Suprapubic skin (tissue), 4 donors: ENCODE measurements at regions not wholly inside any gene's neighbourhood (a gene's known extent, or its start where the extent isn't known, plus 50 kb on each side); places are given as distances from the start of the nearest gene placed in this dataset.
"Not testable (repeated sequence)": the region's sequence is repeated elsewhere in the genome, so short reads cannot be mapped to it uniquely, and the experiment has no call there.

Experiments used
- DNase-seq, 2 donors: peaks; one replicate each; pipeline ENCODE4 v3.0.0-alpha.2; 2019; ENCODE audit warnings: low spot score in 2 of 2
- H3K27ac ChIP-seq: fragments of 200-600 bp; sonication (generic); one replicate; pipeline ENCODE4 v1.5.1; 2019
- H3K27me3 ChIP-seq: fragments of 200-600 bp; sonication (generic); one replicate; pipeline ENCODE4 v1.5.1; 2019
- H3K36me3 ChIP-seq: fragments of 200-600 bp; sonication (generic); one replicate; pipeline ENCODE4 v1.5.1; 2019
- H3K4me1 ChIP-seq: fragments of 200-600 bp; sonication (generic); one replicate; pipeline ENCODE4 v1.5.1; 2019
- H3K4me3 ChIP-seq: fragments of 200-600 bp; sonication (generic); one replicate; pipeline ENCODE4 v1.5.1; 2019; ENCODE audit warnings: mild to moderate bottlenecking
- H3K9me3 ChIP-seq: fragments of 200-600 bp; sonication (generic); one replicate; pipeline ENCODE4 v1.5.1; 2019
- CTCF ChIP-seq, 2 donors: fragments of 200-600 bp in 1 of 2; fragments of 450-650 bp in 1 of 2; sonication (generic) in 1 of 2; IDR thresholded peaks; one replicate each; pipeline ENCODE4 v1.5.1; 2016 to 2019; ENCODE audit warnings: antibody characterized with exemption in 2 of 2, mild to moderate bottlenecking in 1 of 2, moderate library complexity in 1 of 2
- EP300 ChIP-seq: sonication (generic); formaldehyde crosslinking; IDR thresholded peaks from one replicate; pipeline ENCODE4 v1.6.1; 2017; ENCODE audit warnings: antibody characterized with exemption
- POLR2A ChIP-seq, 2 donors: fragments of 450-650 bp; IDR thresholded peaks; one replicate each; pipeline ENCODE4 v1.6.1; 2017; ENCODE audit warnings: antibody characterized with exemption in 2 of 2, mild to moderate bottlenecking in 2 of 2, moderate library complexity in 2 of 2
- POLR2AphosphoS5 ChIP-seq, 3 donors: sonication (generic); formaldehyde crosslinking; IDR thresholded peaks; one replicate each; pipeline ENCODE4 v1.6.1; 2017; ENCODE audit warnings: antibody characterized with exemption in 3 of 3
- WGBS: methylation state at CpG from one replicate; pipeline ENCODE4 v1.1.5; 2018; 5-methylcytosine and 5-hydroxymethylcytosine counted together

- no peaks in the 10 kb centered on the region for H3K27me3 ChIP-seq
- no peak overlapping the region for H3K27ac ChIP-seq
- H3K9me3 ChIP-seq: no peaks in the 10 kb centered on the region
- H3K4me3 ChIP-seq: no peak overlapping the region
- no peak for DNase-seq
- H3K4me1 ChIP-seq: no peaks in the 10 kb centered on the region
- no peaks in the 10 kb centered on the region for H3K36me3 ChIP-seq
- TF ChIP-seq EP300 (no peak), CTCF (IDR thresholded peaks at IDR 0.05) (no peak), POLR2A (IDR thresholded peaks at IDR 0.05) (no peak), POLR2AphosphoS5 (IDR thresholded peaks at IDR 0.05) (no peak)
Observed at GRCh38 chr6:84868149-84868548, 103.8 kb upstream of the TBX18 start.

DNA sequence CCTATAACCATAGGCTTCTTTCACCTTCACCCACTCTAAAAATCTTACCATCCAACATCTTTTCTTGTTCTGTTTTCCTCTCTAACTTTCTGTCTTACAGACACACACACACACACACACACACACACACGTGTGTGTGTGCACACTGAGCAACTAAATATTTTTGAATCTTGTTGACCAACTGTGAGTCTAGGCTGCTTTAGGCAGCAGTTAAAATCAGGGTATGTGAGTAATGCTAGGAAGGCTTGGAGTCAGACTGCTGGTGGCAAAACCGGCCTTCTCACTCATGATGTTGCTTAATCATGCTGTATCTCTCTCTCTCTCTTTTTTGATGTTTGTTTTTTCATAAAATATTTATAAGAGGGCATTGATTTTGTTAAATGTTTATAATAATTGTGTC, 103.1 kb upstream of the TBX18 start:
- H3K9me3 ChIP-seq: no peaks in the 10 kb centered on the region
- no peak overlapping the region for H3K4me3 ChIP-seq
- H3K36me3 ChIP-seq: no peaks in the 10 kb centered on the region
- WGBS: 60% methylated on average over 2 of the region's 2 CpGs
- no peak for DNase-seq
- H3K4me1 ChIP-seq: no peaks in the 10 kb centered on the region
- H3K27me3 ChIP-seq: no peaks in the 10 kb centered on the region
- H3K27ac ChIP-seq: no peak overlapping the region
- no peak for TF ChIP-seq POLR2AphosphoS5 (IDR thresholded peaks at IDR 0.05)
- no peak for TF ChIP-seq EP300
- TF ChIP-seq CTCF (IDR thresholded peaks at IDR 0.05): no peak
- no peak for TF ChIP-seq POLR2A (IDR thresholded peaks at IDR 0.05)

GRCh38 chr6:84866715-84867114, 102.3 kb upstream of the TBX18 start:
- Histone ChIP-seq H3K27ac (no peak overlapping the region), H3K36me3 (no peaks in the 10 kb centered on the region), H3K9me3 (no peaks in the 10 kb centered on the region), H3K4me3 (no peak overlapping the region), H3K27me3 (no peaks in the 10 kb centered on the region), H3K4me1 (no peaks in the 10 kb centered on the region)
- TF ChIP-seq POLR2A (IDR thresholded peaks at IDR 0.05): no peak
- no peak for TF ChIP-seq EP300
- TF ChIP-seq POLR2AphosphoS5 (IDR thresholded peaks at IDR 0.05): no peak
- TF ChIP-seq CTCF (IDR thresholded peaks at IDR 0.05): no peak
- no peak for DNase-seq
- WGBS: 62% methylated on average over 1 of the region's 1 CpG

DNA sequence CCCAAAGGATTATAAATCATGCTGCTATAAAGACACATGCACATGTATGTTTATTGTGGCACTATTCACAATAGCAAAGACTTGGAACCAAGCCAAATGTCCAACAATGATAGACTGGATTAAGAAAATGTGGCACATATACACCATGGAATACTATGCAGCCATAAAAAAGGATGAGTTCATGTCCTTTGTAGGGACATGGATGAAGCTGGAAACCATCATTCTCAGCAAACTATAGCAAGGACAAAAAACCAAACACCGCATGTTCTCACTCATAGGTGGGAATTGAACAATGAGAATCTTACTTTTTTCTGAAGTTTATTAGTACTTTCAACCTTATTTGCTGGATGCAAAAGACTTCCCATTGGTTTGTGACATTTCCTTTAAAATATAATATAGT, 101.0 kb upstream of the TBX18 start:
- H3K27ac ChIP-seq, H3K36me3 ChIP-seq, H3K4me3 ChIP-seq, H3K27me3 ChIP-seq, DNase-seq, H3K9me3 ChIP-seq, H3K4me1 ChIP-seq: not testable (repeated sequence)
- 96% methylated on average over 1 of the region's 1 CpG for WGBS

DNA sequence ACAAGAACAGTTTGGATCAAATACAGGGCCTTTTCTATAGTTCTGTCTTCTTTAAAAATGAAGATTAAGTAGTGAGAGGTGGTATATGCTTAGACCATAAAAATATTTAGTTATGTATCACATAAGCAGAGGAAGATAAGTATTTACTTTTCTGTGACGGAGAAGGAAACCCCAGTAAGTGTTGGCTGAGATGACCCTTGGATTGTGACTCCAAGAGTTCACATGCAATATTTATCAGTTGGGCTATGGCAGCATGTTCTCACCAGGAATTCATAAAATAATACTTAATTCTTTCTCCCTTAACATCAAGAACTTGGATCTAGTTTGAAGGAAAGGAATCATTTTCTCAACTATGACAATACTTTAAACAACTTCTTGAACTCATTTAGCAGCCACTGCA, 98.4 kb upstream of the TBX18 start:
- Histone ChIP-seq H3K36me3 (no peaks in the 10 kb centered on the region), H3K9me3 (no peaks in the 10 kb centered on the region), H3K27me3 (no peaks in the 10 kb centered on the region), H3K4me1 (no peaks in the 10 kb centered on the region), H3K4me3 (no peak overlapping the region), H3K27ac (no peak overlapping the region)
- no peak for DNase-seq
- 88% methylated on average over 1 of the region's 1 CpG for WGBS
- TF ChIP-seq CTCF (IDR thresholded peaks at IDR 0.05) (no peak), EP300 (no peak), POLR2AphosphoS5 (IDR thresholded peaks at IDR 0.05) (no peak), POLR2A (IDR thresholded peaks at IDR 0.05) (no peak)

DNA sequence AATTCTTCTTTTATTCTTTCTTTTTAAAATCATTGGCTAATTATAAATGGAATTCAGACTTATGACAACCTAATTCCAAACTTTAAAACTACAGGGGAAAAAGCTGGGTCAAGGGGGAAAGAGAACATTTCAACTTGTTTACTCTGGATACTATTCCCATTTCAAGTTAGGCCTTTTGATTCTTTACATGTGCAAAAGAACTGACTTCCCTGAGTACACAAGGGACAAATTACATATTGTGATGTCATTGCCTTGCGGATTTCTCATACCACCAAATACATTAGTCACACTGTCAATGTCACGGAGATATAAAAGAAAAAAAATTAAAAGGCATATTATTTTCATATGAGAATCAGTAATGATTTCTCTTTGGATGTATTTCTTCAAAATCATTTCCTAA, 96.5 kb upstream of the TBX18 start:
- DNase-seq: no peak
- no peaks in the 10 kb centered on the region for H3K36me3 ChIP-seq
- TF ChIP-seq POLR2AphosphoS5 (IDR thresholded peaks at IDR 0.05): no peak
- no peak for TF ChIP-seq POLR2A (IDR thresholded peaks at IDR 0.05)
- no peak for TF ChIP-seq CTCF (IDR thresholded peaks at IDR 0.05)
- no peak for TF ChIP-seq EP300
- no peak overlapping the region for H3K27ac ChIP-seq
- H3K4me3 ChIP-seq: no peak overlapping the region
- H3K4me1 ChIP-seq: no peaks in the 10 kb centered on the region
- 74% methylated on average over 2 of the region's 2 CpGs for WGBS
- no peaks in the 10 kb centered on the region for H3K9me3 ChIP-seq
- H3K27me3 ChIP-seq: no peaks in the 10 kb centered on the region
